GM19468 (cell line): ENCODE measurements at regions not wholly inside any gene's neighbourhood (a gene's known extent, or its start where the extent isn't known, plus 50 kb on each side); places are given as distances from the start of the nearest gene placed in this dataset.
"Not testable (repeated sequence)": the region's sequence is repeated elsewhere in the genome, so short reads cannot be mapped to it uniquely, and the experiment has no call there.

ENCODE experiments used
- ATAC-seq: cut with Tn5 transposase; IDR thresholded peaks from one replicate; pipeline ENCODE4 v1.9.1; 2021; ENCODE audit warnings: mild to moderate bottlenecking, moderate library complexity, moderate number of reproducible peaks; ENCODE audit not compliant: unreplicated experiment; ENCODE audit errors: extremely low read depth

- no peak for ATAC-seq
These were observed 152.7 kb downstream of the RHOU start for GRCh38 chr1:228887960-228888359.

DNA sequence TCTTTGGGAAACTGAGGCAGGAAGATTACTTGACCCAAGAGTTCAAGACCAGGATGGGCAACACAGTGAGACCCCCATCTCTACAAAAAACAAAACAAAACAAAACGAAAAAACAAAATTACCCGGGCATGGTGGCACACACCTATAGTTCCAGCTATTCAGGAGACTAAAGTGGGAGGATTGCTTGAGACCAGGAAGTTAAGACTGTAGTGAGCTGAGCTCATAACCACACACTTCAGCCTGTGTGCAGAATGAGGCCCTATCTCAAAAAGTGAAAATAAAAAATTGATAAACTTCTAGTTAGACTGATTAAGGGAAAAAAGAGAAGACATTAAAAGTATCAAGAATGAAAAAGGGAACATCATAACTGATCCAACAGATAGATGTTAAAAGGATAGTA is 154.0 kb downstream of the RHOU start:
- ATAC-seq, result no peak

DNA sequence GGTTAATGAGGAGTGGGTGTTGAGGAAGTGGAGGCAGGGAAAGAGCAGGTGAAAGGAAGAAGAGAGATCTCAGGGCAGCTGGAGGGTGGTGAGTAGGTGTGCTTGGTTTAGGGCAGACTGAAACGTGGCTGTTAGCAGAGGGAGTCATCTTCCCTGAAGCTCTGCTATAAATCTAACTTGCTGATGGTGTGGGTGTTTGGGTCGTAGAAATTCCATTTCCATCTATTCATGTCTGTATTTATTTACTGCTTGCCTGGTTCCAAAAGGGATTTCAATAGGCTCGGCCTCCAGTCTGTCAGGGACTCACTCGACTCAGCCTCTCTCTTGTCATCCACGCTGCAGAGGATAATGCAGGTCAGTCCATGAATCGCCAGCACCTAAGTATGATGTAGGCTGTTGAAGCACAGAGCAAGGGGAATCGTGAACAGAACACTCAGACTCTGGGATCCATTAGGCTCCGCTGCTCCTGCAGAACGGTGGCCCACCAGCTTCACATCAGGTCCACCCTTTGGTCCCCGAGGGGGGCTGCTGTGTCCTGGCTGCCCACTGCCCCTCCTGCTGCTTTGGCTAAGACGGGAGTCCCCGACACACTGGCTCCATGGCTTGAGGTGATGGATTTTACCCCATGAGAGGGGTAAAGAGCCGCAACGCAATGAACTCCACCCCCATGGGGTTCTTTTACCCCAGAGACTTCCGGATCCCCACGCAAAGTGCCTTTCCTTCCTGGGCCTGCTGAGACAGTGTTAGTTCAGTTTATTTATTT is 156.2 kb downstream of the RHOU start:
- no peak for ATAC-seq

DNA sequence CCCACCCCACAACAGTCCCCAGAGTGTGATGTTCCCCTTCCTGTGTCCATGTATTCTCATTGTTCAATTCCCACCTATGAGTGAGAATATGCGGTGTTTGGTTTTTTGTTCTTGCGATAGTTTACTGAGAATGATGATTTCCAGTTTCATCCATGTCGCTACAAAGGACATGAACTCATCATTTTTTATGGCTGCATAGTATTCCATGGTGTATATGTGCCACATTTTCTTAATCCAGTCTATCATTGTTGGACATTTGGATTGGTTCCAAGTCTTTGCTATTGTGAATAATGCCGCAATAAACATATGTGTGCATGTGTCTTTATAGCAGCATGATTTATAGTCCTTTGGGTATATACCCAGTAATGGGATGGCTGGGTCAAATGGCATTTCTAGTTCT is 156.9 kb downstream of the RHOU start:
- ATAC-seq, result not testable (repeated sequence)

DNA sequence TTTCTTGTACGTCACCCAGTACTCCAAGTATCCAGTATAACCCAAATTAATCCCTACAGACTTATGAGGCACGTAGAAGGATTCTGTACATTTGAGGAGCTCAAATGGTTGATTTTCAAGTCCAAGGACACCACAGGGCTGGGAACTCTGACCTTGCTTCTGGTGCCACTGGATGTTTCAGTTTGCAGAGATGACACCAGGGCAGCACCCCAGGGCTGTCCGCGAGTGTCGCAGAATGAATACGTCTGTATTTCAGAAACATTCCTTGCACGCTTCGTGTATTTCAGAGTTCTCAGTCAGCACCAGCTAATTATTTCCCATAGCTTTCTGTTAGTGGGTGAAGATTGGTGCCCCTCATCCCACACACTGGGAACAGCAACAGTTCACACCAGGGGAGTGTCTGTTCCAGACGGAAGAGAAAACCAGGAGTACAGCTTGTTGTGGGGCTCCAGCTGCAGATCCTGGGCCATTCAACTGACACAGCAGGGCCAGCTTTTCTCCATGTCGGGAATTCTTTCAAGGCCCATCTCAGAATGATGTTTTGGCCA is 159.2 kb downstream of the RHOU start:
- no peak for ATAC-seq

- no peak for ATAC-seq
These were observed 162.6 kb downstream of the RHOU start for GRCh38 chr1:228897901-228898300.

DNA sequence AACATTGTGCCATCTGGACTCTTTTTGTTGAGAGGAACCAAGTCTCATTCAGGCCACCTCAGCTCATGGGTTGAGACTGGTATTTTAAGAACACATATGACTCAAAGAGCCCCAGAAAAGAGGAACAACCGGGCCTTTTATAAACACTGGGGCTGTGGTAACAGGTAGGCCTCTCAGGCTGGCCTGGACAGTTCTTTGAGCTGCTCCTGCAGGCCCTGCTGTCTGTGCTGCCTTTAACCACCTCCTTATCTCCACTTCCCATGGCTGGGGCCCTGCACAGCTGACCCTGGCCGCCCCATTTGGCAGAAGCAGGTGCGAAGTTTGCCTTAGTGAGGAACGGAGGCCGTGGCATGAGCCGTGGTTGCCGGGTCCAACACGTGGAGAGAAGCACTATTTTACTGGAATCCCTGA is 163.3 kb downstream of the RHOU start:
- ATAC-seq, result no peak

DNA sequence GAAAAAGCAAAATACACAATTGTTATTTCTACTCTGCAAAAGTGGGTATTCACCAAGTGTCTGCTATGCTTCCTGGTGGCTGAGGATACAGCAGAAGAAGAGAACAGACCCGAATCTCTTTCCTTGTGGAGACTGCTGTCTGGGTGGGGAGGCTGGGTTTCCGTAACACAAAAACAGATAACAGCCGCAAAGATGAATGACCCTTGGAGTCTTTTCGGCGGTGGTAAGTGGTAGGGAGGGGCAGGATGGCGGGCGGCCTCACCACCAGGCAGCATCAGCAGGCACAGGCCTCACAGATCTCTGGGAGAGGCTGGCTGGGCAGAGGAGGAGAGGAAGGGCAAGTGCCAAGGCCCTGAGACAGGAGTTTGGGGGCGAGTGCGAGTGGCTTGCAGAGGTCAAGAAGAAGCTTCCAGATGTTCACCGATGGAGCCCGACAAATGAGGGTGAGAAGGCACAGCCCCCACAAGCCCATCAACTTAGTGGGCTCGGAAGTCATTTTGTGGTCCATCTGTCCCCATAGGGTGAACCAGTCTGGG is 164.2 kb downstream of the RHOU start:
- no peak for ATAC-seq

- no peak for ATAC-seq
These were observed 165.0 kb downstream of the RHOU start for GRCh38 chr1:228900099-228900885.

DNA sequence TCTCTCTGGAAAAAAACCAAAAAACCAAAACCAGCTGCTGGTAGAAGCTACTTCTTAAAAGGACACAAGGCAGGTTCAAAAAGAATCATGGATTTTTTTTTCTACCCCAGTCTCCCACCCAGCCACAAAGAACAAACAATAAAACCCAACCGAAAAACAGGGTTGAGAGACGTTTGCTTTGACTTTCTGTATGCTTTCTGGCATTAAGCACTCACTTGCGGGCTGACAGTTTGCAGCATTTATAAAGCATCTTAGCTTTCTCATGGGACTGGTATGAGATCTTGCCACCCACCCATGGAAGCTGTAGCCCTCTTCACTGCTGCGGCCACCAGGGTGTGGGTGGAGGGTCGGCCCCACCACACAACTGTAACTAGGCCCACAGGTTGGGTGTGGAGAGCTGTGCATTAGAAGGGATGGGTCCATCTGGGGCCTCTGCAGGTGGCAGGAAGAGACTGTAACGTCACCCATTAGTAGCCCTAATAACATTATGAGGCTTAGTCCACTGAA is 165.7 kb downstream of the RHOU start:
- ATAC-seq, result no peak

DNA sequence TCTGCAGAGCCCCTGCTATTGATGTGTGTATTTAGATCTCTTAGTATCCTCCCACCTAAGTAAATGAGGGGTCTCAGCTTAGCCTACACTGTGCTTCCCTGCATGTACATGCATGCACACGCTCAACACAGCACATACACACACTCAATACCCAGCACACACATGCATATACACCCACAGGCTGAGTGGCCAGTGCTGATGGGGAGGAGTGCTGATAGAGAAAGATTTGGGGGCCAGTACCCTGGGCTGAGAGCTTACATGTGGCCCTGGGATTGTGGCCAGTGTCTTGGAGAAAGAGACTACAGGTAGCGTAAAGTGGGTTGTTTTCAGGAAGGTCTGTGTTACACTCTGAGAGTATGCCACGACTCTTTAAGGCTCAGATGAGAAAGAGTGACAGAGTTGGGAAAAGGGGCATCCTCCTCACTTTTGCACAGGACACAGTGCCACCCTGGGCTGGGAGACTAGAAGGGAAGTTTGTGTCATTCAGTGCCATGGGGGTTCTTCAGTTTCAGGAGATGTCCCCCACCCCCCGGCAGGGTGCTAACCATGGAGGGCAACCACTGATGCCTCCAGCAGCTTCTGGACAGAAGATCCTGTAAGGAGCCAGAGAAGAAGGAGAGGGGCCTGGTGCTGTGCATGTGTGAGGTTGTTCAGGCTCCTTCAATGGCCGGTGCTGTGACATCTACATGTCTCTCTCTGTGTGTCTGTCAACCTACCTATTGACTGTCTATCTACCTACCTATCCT is 166.8 kb downstream of the RHOU start:
- no peak for ATAC-seq

DNA sequence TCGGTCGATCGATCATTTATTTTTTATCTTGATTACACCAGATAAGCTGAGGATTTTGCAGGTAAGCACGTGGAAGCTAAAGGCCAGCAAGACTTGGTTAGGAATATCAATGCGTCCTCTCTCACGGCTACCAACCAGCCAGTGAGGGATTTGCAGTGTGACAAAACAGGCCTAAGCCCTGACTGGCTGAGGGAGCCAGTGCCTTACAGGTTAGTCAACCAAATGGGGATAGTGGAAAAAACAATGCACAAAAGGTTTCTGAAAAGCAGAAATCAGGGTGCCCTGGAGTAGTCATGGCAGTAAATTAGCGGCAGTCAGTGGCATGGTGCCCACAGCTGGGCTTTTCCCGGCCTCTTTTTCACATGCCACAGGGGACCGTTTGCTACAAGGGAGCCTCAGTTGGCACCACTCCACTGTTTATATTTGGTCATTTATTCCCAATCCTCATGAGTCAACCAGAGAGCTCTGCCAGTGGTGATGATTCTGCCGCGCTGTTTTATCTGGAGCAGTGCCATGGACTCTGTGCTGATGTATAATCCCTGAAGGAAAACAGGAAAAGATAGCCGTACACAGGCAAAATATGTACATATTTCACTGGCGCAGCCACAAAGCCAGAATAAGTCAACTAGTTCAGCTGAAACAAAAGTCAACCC is 167.6 kb downstream of the RHOU start:
- no peak for ATAC-seq

DNA sequence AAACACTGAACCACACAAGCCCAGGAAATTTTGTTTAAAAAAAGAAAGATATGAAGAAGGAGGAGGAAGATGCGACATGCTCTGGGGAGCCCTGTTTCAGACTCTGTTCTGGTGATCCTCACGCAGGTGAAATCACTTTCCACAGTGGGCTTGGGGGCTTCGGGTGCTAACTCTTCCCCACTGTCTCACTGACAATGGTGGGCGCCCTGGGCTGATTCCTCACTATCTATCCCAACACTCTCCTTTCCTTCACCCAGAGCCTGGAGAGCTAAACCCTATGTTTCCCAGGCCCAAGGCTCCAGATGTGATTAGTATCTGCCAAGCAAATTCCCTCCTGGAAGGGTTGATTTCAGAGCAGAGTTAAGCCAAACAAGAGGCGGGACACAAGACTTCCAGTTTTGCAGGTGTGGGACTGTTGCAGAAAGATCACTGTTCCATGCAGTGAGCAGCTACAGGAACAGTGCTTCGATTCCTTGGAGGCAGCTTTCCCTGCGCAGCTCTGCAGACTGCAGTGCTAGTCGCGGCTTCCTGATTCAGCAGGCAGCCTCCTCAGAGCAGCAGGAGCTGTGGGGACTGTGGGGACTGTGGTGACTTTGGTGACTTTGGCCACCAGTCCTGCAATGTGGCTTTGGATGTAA is 168.3 kb downstream of the RHOU start:
- no peak for ATAC-seq

DNA sequence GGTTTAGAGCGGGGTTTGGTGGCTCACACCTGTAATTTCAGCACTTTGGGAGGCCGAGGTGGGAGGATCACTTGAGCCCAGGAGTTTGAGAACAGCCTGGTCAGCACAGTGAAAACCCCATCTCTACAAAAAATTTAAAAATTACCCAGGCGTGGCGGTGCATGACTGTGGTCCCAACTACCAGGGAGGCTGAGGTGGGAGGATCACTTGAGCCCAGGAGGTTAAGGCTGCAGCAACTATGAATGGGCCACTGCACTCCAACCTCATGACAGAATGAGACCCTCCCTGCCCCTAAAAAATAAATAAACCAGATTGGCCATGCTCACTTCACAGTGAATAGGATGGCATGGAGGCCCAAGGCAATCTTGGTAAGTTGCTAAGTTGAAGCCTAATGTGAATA is 168.9 kb downstream of the RHOU start:
- no peak for ATAC-seq

DNA sequence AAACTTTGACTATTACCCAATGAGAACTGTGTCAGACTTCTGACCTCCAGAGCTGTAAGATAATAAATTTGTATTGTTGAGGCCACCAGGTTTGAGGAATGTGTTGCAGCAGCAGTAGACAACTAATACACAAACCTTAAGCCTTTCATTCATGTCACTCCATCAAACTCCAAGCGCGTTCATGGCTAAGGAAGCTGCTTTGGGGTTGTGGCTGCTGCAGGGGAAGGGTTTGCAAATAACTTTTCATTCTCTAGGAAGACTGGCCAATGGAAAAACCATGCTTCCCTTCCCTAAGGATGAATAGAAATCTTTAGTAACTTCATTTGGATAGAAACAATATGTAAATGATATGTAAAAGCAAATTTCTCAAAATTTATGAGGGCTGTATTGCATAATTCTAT is 170.4 kb downstream of the RHOU start:
- no peak for ATAC-seq

DNA sequence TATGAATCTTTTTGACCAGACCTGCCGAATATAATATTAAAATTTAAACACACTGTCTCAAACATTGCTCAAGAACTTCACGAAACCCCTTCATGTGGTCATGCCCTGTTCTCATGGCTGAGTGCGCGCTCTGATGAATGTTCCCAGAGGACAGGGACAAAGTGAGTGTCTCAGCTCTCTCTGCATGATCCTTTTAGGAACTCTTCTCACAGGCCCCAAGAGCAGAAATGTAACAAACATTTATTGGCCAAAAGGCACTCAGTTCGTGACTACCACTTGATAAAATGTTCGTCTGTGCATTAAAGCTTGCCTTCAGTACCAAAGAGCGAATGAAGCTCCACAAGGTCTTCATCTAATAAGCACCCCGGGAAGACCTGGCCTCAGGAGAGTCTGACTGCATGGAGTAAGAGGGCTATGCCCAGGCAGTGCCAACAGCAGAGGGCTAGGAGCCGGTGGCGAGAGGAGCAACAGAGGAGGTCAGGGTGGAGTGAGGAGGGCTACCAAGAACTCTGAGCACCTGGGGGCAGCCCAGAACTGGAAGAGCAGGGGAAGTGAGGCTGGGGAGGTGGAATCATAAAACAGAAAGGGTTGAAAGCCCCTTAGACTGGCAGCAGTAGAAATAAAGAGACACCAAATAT is 171.1 kb downstream of the RHOU start:
- ATAC-seq, result no peak

DNA sequence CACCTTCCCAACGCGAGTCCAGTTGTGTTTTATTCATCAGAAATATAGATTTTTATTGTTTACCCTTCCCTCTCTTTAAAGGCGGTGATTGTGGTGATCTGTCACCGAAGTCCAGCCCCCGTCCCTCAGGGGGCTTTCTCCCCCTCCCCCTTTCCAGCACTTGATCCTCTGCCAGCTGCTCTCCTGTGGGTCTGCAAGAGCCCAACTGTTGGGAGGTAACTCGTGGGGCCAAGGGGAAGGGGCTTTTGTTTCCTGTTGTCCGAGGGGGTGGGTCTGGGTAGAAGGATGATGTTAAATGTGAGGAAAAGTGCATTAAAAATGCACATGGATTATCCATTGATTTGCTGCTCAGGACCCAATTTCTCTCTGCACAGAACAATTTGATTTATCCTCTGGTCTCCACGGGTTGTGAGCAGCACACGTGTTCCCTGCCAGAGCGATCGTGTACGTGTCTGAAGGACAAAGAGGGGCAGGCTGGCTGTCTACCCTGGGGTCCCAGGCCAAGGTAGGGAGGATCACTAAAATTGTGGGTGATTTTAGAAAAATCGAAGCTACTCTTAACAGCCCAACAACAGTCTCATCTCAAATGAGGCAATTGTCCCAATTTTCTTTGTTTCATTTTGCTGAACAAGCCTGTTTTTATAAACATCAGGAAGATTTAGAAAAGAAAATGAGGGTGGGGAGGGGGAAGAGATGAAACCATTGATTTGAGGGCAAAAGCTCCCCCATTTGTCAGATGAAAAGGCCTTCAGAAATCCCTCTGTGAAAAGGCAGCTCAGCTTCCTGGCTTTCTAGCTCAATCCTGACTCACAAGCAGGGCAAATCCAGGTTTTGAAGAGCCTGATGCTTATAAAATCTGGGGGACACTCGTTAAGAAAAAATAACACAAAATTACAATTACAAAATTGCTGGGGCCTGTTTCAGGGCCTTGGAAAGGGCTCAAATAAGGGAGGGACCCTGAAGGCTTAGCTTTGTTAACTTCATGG is 176.2 kb downstream of the RHOU start:
- no peak for ATAC-seq
